ENCODE measurements at regions not wholly inside any gene's neighbourhood (a gene's known extent, or its start where the extent isn't known, plus 50 kb on each side); places are given as distances from the start of the nearest gene placed in this dataset.

GRCh38 chr5:156135531-156135930 lies 191.4 kb upstream of the SGCD start:
- no peak for DNase-seq (ENCODE audit: low read depth)

- no peak for DNase-seq (ENCODE audit: low read depth)
Measured at GRCh38 chr5:156137071-156137869, 189.7 kb upstream of the SGCD start.

- DNase-seq (ENCODE audit: low read depth) = no peak
Measured at GRCh38 chr5:156142867-156143266, 184.1 kb upstream of the SGCD start.

DNA sequence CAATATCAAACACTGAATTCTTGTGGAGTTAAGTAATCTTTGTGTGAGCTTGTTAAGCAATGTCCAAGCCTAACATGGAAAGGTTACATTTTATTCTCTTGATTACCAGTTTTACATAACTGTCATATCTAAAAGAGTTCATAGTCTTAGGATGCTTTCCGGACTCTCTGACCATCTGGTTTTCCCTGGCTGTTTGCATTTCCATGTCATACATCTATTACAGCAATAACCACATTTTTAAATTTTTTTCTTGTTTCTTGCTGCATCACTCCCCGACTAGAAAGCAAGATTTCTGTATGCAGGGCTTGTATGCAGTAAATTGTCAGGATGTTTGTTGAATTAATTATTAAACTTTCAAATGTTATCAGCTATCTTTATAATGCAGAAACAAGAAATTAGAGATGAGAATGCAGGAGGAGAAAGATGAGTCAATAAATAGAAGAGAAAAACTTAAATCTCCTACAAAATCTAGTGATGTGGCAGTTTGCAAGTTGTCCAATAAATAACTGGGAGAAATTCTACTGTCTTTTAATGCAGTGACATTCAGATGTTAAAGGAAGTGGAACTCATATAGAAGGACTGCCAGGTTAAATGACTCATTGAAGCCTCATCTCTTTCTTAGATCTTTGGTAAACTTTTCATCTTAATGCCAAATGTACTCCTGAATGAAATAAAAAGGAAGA lies 179.6 kb upstream of the SGCD start:
- DNase-seq (ENCODE audit: low read depth) = no peak

- no peak for DNase-seq (ENCODE audit: low read depth)
Measured at GRCh38 chr5:156147944-156148285, 179.0 kb upstream of the SGCD start.

DNA sequence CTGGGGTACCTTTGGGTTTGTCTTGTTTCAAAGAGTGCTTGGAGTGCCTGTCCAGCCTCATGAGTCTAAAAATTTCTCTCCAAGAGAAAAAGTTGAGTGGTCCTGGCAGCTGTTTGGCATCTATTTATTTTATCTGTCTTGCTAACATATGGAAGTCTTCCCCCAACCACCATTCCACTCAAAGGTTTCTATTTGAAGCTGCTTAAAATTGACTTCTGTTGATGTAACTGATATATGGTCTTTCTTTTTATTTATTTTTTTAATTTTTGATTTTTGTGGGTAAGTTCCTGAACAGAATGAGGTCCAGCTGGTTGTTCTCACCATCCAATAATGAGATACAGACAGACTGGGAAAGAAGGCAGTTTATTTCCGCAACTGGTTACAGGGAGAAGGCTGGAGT lies 178.7 kb upstream of the SGCD start:
- no peak for DNase-seq (ENCODE audit: low read depth)

- DNase-seq (ENCODE audit: low read depth) = no peak
Measured at GRCh38 chr5:156149213-156149612, 177.8 kb upstream of the SGCD start.

DNA sequence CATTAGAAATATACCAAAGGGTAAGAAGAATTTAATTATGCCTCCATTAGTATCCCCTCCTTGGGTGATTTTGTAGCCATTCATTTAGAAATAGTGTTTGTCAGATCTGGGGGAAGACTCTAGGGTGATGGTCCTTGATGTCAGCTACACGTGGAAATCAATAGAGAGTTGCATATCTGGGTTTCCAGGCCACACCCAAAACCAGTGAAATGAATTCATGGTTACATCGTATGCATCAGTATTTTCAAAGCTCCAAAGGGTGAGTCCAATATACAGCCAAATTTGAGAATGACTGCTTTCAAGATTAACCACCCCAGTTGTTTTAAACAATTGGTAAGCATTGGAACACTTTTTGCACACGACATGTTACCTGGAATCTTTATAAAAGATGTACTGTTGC lies 173.4 kb upstream of the SGCD start:
- DNase-seq (ENCODE audit: low read depth) = no peak

- DNase-seq (ENCODE audit: low read depth) = no peak
Measured at GRCh38 chr5:156154757-156155156, 172.2 kb upstream of the SGCD start.

DNA sequence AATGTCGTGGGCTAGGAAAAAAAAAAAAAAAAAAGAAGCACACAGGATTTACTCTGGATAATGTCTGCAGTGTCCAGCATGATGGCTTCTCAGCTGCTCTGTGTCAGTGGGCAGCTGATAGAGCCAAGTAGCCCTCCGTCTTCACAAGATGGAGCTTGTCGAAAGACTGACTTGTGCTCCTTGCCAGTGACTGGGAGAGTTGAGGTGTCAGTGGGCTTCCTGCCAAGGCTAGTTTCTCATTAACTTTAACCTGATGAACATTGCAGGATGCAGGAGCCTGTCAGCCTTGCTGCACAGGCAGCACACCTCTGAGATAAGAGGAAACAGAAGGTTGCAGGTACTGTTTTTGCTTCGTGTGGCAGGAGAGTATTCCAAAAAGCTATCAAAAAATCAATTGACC lies 171.4 kb upstream of the SGCD start:
- no peak for DNase-seq (ENCODE audit: low read depth)

GRCh38 chr5:156164306-156164705 lies 162.7 kb upstream of the SGCD start:
- DNase-seq (ENCODE audit: low read depth) = no peak

DNA sequence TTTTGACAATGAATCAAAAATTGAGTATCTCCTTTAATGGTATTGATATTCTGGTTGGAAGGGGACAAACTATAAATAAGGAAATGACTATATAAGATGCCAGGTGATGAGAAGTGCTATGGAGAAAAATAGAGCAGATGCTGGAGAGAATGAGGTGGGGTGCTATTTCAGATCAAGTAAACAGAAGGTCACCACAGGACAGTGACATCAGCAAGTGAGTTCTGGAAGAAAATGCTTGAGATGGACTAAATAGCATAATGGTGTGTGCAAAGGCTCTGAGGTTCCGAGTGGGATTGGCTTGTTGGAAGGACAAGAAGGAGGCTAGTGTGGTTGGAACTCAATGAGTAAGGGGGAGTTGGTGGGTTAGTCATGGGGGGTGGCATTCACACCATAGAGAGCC lies 157.5 kb upstream of the SGCD start:
- DNase-seq (ENCODE audit: low read depth) = no peak

GRCh38 chr5:156170351-156170961 lies 156.5 kb upstream of the SGCD start:
- no peak for DNase-seq (ENCODE audit: low read depth)

- DNase-seq (ENCODE audit: low read depth) = no peak
Measured at GRCh38 chr5:156174225-156174624, 152.7 kb upstream of the SGCD start.

- DNase-seq (ENCODE audit: low read depth) = no peak
Measured at GRCh38 chr5:156178117-156178516, 148.8 kb upstream of the SGCD start.

GRCh38 chr5:156181656-156182055 lies 145.3 kb upstream of the SGCD start:
- DNase-seq (ENCODE audit: low read depth) = no peak

DNA sequence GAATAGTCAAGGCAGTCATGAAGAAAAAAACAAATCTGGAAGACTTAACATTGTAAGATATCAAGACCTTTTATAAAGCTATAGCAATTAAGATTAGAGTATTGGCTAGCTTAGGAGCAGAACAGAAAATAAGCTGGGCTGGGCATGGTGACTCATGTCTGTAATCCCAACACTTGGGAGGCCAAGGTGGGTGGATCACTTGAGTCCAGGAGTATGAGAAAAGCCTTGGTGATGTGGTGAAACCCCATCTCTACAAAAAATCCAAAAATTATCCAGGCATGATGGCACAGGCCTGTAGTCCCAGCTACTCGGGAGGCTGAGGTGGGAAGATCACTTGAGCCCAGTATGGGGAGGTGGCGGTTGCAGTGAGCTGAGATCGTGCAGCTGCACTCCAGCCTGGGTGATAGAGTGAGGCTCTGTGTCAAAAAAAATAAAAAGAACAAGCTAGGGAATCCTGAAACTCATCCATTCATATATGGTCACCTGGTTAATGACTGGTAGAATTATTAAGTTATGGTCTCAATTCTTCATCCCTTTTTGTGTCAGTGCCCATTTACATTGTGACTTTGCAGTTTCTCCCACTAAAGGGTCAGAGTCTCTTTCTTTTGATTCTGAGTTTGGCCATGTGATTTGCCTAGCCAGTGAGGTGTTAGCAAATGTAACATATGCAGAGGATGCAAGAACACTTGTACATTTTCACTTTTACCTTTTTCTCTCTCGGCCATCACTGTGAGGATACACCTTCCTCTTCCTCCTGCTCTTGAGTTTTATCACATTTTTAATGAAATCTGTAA lies 144.6 kb upstream of the SGCD start:
- no peak for DNase-seq (ENCODE audit: low read depth)

- DNase-seq (ENCODE audit: low read depth) = peak; percentile 56
Measured at GRCh38 chr5:156186760-156187159, 140.2 kb upstream of the SGCD start.

- DNase-seq (ENCODE audit: low read depth) = peak; percentile 2
Measured at GRCh38 chr5:156188016-156188415, 138.9 kb upstream of the SGCD start.

- no peak for DNase-seq (ENCODE audit: low read depth)
Measured at GRCh38 chr5:156189628-156190027, 137.3 kb upstream of the SGCD start.

DNA sequence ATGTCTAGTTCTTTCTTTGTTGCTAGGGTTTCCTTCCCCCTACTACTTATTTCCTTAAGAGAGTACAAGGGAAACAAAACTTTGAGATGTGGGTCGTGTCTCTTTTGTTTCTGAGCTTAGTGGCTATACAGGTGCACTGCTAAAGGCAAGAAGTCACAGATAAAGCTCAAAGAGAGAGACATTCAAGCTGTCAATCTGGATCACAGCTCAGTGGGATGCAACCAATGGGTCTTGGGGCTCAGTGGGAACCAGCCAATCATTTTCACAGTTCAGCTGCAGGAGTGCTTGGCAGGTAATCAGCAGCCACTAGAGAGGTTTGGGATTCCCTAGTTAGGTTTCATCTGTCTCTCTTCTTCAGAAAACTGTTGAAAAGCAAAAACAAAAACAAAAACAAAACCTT lies 135.4 kb upstream of the SGCD start:
- DNase-seq (ENCODE audit: low read depth) = no peak

GRCh38 chr5:156197042-156197635 lies 129.8 kb upstream of the SGCD start:
- DNase-seq (ENCODE audit: low read depth) = no peak
